WTC11 (cell line): ENCODE measurements at regions not wholly inside any gene's neighbourhood (a gene's known extent, or its start where the extent isn't known, plus 50 kb on each side); places are given as distances from the start of the nearest gene placed in this dataset.

ENCODE experiments used
- ATAC-seq: fragments of 200-7000 bp; cut with Tn5 transposase; 2 replicates; pipeline ENCODE4 v1.10.0; 2021; ENCODE audit warnings: mild to moderate bottlenecking, moderate library complexity
- CTCF ChIA-PET: fragments of 300-600 bp; sonication (Branson Sonifier 250); formaldehyde crosslinking; loops from one replicate; lab custom pipeline; 2021; ENCODE audit warnings: antibody characterized with exemption; lab: Charles Lee
- POLR2A ChIA-PET: fragments of 350-600 bp; sonication (Branson Sonifier 250); formaldehyde crosslinking; loops from one replicate; lab custom pipeline; 2021; ENCODE audit warnings: antibody characterized with exemption; lab: Charles Lee
- DNase-seq: peaks from one replicate; pipeline ENCODE4 v3.0.0; 2021; ENCODE audit warnings: low spot score
- H3K27ac Mint-ChIP-seq: 2 replicates; pipeline ENCODE4 v1.8.0; 2021; ENCODE audit warnings: mixed read lengths
- H3K27me3 Mint-ChIP-seq: 2 replicates; pipeline ENCODE4 v1.8.0; 2021; ENCODE audit warnings: low read depth, mild to moderate bottlenecking, moderate library complexity, mixed read lengths
- H3K36me3 Mint-ChIP-seq: 2 replicates; pipeline ENCODE4 v1.8.0; 2021; ENCODE audit warnings: mixed read lengths
- H3K4me1 Mint-ChIP-seq: 2 replicates; pipeline ENCODE4 v1.8.0; 2022; ENCODE audit warnings: mixed read lengths
- H3K4me3 Mint-ChIP-seq: 2 replicates; pipeline ENCODE4 v1.8.0; 2021; ENCODE audit warnings: mild to moderate bottlenecking, moderate library complexity, mixed read lengths
- H3K9me3 Mint-ChIP-seq: 2 replicates; pipeline ENCODE4 v1.8.0; 2021; ENCODE audit warnings: mixed read lengths
- CREB1 ChIP-seq: sonication (generic); formaldehyde crosslinking; IDR thresholded peaks from 2 replicates; pipeline ENCODE4 v1.8.0; 2023; ENCODE audit warnings: mild to moderate bottlenecking, missing genetic modification reagents
- GRHL2 ChIP-seq: fragments of 250-450 bp; sonication (Bioruptor Pico); IDR thresholded peaks from 2 replicates; pipeline ENCODE4 v1.8.0; 2022; ENCODE audit warnings: mild to moderate bottlenecking, moderate library complexity; ENCODE audit not compliant: insufficient replicate concordance, severe bottlenecking
- NFE2L1 ChIP-seq: sonication (generic); formaldehyde crosslinking; IDR thresholded peaks from 2 replicates; pipeline ENCODE4 v1.8.1; 2023; ENCODE audit warnings: missing genetic modification reagents
- NFYB ChIP-seq: sonication (generic); formaldehyde crosslinking; conservative IDR thresholded peaks from 2 replicates; pipeline ENCODE4 v1.8.0; 2022; ENCODE audit warnings: low read depth, missing genetic modification reagents
- NR3C1 ChIP-seq: sonication (generic); formaldehyde crosslinking; conservative IDR thresholded peaks from 2 replicates; pipeline ENCODE4 v1.8.1; 2023; ENCODE audit warnings: low read depth, mild to moderate bottlenecking, missing genetic modification reagents
- OVOL2 ChIP-seq: fragments of 250-450 bp; sonication (Bioruptor Pico); IDR thresholded peaks from 2 replicates; pipeline ENCODE4 v1.9.0; 2021; ENCODE audit warnings: mild to moderate bottlenecking, borderline replicate concordance
- PRRX2 ChIP-seq: fragments of 250-450 bp; sonication (Bioruptor Pico); IDR thresholded peaks from 2 replicates; pipeline ENCODE4 v1.8.0; 2021; ENCODE audit warnings: mild to moderate bottlenecking
- SOX15 ChIP-seq: fragments of 250-450 bp; sonication (Bioruptor Pico); IDR thresholded peaks from 2 replicates; pipeline ENCODE4 v1.9.0; 2021; ENCODE audit warnings: mild to moderate bottlenecking
- TEAD1 ChIP-seq: sonication (generic); formaldehyde crosslinking; IDR thresholded peaks from 2 replicates; pipeline ENCODE4 v1.8.0; 2022; ENCODE audit warnings: mild to moderate bottlenecking, missing genetic modification reagents
- TP53 ChIP-seq: sonication (generic); formaldehyde crosslinking; IDR thresholded peaks from 2 replicates; pipeline ENCODE4 v1.8.1; 2023; ENCODE audit warnings: mild to moderate bottlenecking, missing genetic modification reagents
- ZBTB21 ChIP-seq: sonication (generic); formaldehyde crosslinking; IDR thresholded peaks from 2 replicates; pipeline ENCODE4 v1.8.1; 2023; ENCODE audit warnings: mild to moderate bottlenecking, missing genetic modification reagents, borderline replicate concordance
- ZNF138 ChIP-seq: sonication (generic); formaldehyde crosslinking; conservative IDR thresholded peaks from 2 replicates; pipeline ENCODE4 v1.8.1; 2022; ENCODE audit warnings: mild to moderate bottlenecking, moderate library complexity, missing genetic modification reagents
- ZNF232 ChIP-seq: sonication (generic); formaldehyde crosslinking; IDR thresholded peaks from 2 replicates; pipeline ENCODE4 v1.8.0; 2022; ENCODE audit warnings: mild to moderate bottlenecking, missing genetic modification reagents
- ZNF671 ChIP-seq: fragments of 250-450 bp; sonication (Bioruptor Pico); IDR thresholded peaks from 2 replicates; pipeline ENCODE4 v1.8.0; 2021; ENCODE audit warnings: mild to moderate bottlenecking
- TF ChIP-seq, protein P1 (sequence below): fragments of 250-450 bp; sonication (Bioruptor Pico); IDR thresholded peaks from 2 replicates; pipeline ENCODE4 v1.9.0; 2021; ENCODE audit warnings: moderate library complexity, mild to moderate bottlenecking, inconsistent platforms, borderline replicate concordance
- TF ChIP-seq, protein P2 (sequence below): sonication (generic); formaldehyde crosslinking; IDR thresholded peaks from 2 replicates; pipeline ENCODE4 v1.8.1; 2023; ENCODE audit warnings: mild to moderate bottlenecking, missing genetic modification reagents, moderate library complexity
- TF ChIP-seq, protein P3 (sequence below): sonication (generic); formaldehyde crosslinking; IDR thresholded peaks from 2 replicates; pipeline ENCODE4 v1.8.1; 2023; ENCODE audit warnings: mild to moderate bottlenecking, missing genetic modification reagents
- TF ChIP-seq, protein P4 (sequence below): sonication (generic); formaldehyde crosslinking; conservative IDR thresholded peaks from 2 replicates; pipeline ENCODE4 v1.8.1; 2023; ENCODE audit warnings: mild to moderate bottlenecking, low read depth, missing genetic modification reagents, moderate library complexity
- TF ChIP-seq, protein P5 (sequence below): fragments of 250-450 bp; sonication (Bioruptor Pico); IDR thresholded peaks from 2 replicates; pipeline ENCODE4 v2.1.2; 2022; ENCODE audit warnings: mild to moderate bottlenecking, moderate library complexity
- TF ChIP-seq, protein P6 (sequence below): sonication (generic); formaldehyde crosslinking; IDR thresholded peaks from 2 replicates; pipeline ENCODE4 v1.8.1; 2022; ENCODE audit warnings: mild to moderate bottlenecking, missing genetic modification reagents, moderate library complexity, borderline replicate concordance
- TF ChIP-seq, protein P7 (sequence below): fragments of 250-450 bp; sonication (Bioruptor Pico); IDR thresholded peaks from 2 replicates; pipeline ENCODE4 v1.9.0; 2021; ENCODE audit warnings: mild to moderate bottlenecking

DNA sequence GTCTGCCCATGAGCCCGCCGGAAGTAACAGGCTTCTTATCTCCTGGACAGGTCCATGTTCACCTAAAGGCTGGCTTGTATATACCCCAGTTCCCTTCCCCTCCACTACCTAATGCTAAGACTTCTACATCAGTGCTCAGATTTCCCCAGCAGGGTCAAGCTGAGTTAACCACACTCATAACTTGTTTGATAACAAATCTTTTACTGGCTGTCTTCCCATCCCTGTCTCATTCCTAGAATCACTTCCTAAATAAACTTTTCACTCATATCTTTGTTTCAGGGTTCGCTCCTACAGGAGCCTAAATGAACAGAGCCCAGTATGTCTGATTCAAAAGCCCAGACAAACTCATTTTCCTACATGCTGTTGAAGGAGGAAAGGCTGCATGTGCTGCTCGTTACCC, 94.0 kb upstream of the SOX11 start:
- peaks cover 2% of the 10 kb centered on the region; the same call in 1 of the 2 replicates for H3K27me3 Mint-ChIP-seq
- DNase-seq (no peak), ATAC-seq (no peak)
- H3K4me1 Mint-ChIP-seq: no peaks in the 10 kb centered on the region
- CTCF ChIA-PET: no interaction called here
- H3K9me3 Mint-ChIP-seq: peaks cover 94% of the 10 kb centered on the region
- POLR2A ChIA-PET: no interaction called here
- H3K36me3 Mint-ChIP-seq: peaks cover 76% of the 10 kb centered on the region
- H3K27ac Mint-ChIP-seq: no peak overlapping the region
- TF ChIP-seq ZNF671 (CRISPR knock-in tag): no peak
- TF ChIP-seq, protein P1, sequence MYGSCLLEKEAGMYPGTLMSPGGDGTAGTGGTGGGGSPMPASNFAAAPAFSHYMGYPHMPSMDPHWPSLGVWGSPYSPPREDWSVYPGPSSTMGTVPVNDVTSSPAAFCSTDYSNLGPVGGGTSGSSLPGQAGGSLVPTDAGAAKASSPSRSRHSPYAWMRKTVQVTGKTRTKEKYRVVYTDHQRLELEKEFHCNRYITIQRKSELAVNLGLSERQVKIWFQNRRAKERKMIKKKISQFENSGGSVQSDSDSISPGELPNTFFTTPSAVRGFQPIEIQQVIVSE (CRISPR knock-in tag): no peak
- TF ChIP-seq, protein P2, sequence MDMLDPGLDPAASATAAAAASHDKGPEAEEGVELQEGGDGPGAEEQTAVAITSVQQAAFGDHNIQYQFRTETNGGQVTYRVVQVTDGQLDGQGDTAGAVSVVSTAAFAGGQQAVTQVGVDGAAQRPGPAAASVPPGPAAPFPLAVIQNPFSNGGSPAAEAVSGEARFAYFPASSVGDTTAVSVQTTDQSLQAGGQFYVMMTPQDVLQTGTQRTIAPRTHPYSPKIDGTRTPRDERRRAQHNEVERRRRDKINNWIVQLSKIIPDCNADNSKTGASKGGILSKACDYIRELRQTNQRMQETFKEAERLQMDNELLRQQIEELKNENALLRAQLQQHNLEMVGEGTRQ: no peak
- TF ChIP-seq, protein P3, sequence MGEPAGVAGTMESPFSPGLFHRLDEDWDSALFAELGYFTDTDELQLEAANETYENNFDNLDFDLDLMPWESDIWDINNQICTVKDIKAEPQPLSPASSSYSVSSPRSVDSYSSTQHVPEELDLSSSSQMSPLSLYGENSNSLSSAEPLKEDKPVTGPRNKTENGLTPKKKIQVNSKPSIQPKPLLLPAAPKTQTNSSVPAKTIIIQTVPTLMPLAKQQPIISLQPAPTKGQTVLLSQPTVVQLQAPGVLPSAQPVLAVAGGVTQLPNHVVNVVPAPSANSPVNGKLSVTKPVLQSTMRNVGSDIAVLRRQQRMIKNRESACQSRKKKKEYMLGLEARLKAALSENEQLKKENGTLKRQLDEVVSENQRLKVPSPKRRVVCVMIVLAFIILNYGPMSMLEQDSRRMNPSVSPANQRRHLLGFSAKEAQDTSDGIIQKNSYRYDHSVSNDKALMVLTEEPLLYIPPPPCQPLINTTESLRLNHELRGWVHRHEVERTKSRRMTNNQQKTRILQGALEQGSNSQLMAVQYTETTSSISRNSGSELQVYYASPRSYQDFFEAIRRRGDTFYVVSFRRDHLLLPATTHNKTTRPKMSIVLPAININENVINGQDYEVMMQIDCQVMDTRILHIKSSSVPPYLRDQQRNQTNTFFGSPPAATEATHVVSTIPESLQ: no peak
- no peak for TF ChIP-seq TP53 (CRISPR knock-in tag)
- no peak for TF ChIP-seq NFYB (CRISPR knock-in tag)
- no peak for TF ChIP-seq ZBTB21 (CRISPR knock-in tag)
- TF ChIP-seq CREB1: no peak
- TF ChIP-seq, protein P4, sequence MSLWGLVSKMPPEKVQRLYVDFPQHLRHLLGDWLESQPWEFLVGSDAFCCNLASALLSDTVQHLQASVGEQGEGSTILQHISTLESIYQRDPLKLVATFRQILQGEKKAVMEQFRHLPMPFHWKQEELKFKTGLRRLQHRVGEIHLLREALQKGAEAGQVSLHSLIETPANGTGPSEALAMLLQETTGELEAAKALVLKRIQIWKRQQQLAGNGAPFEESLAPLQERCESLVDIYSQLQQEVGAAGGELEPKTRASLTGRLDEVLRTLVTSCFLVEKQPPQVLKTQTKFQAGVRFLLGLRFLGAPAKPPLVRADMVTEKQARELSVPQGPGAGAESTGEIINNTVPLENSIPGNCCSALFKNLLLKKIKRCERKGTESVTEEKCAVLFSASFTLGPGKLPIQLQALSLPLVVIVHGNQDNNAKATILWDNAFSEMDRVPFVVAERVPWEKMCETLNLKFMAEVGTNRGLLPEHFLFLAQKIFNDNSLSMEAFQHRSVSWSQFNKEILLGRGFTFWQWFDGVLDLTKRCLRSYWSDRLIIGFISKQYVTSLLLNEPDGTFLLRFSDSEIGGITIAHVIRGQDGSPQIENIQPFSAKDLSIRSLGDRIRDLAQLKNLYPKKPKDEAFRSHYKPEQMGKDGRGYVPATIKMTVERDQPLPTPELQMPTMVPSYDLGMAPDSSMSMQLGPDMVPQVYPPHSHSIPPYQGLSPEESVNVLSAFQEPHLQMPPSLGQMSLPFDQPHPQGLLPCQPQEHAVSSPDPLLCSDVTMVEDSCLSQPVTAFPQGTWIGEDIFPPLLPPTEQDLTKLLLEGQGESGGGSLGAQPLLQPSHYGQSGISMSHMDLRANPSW (CRISPR knock-in tag): no peak
- no peak for TF ChIP-seq OVOL2 (CRISPR knock-in tag)
- TF ChIP-seq SOX15 (CRISPR knock-in tag): no peak
- TF ChIP-seq GRHL2 (CRISPR knock-in tag): no peak
- TF ChIP-seq NR3C1 (CRISPR knock-in tag): no peak
- H3K4me3 Mint-ChIP-seq: no peak overlapping the region

DNA sequence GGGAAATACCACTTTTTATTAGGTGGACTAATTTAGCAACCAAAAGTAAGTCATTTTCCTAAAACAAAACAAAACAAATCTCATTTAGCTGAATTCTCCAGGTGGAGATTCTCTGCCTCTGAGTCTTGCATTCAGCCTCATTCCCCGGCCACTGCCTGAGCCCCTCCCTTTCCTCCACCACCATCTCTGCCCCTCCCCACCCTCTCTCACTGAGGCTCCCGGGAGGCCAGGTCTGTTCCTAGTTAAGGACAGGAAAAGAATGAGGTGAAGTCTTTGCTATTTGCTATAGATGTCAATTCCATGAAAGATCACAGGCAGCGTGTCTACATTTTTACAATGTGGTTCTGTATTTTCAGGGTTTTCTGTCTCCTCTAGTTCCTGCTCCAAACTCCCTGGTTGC, 83.0 kb upstream of the SOX11 start:
- POLR2A ChIA-PET: no interaction called here
- H3K27me3 Mint-ChIP-seq: peaks cover 11% of the 10 kb centered on the region
- H3K36me3 Mint-ChIP-seq: peaks cover 64% of the 10 kb centered on the region
- H3K4me1 Mint-ChIP-seq: no peaks in the 10 kb centered on the region
- no peak overlapping the region for H3K4me3 Mint-ChIP-seq
- ATAC-seq (no peak), DNase-seq (no peak)
- CTCF ChIA-PET: no interaction called here
- H3K9me3 Mint-ChIP-seq: peaks cover 85% of the 10 kb centered on the region
- no peak overlapping the region for H3K27ac Mint-ChIP-seq
- TF ChIP-seq ZBTB21 (CRISPR knock-in tag) (no peak), ZNF232 (no peak), TEAD1 (CRISPR knock-in tag) (no peak), PRRX2 (CRISPR knock-in tag) (no peak), TP53 (CRISPR knock-in tag) (no peak), NFE2L1 (CRISPR knock-in tag) (no peak), ZNF138 (CRISPR knock-in tag) (no peak)
- TF ChIP-seq, protein P5, sequence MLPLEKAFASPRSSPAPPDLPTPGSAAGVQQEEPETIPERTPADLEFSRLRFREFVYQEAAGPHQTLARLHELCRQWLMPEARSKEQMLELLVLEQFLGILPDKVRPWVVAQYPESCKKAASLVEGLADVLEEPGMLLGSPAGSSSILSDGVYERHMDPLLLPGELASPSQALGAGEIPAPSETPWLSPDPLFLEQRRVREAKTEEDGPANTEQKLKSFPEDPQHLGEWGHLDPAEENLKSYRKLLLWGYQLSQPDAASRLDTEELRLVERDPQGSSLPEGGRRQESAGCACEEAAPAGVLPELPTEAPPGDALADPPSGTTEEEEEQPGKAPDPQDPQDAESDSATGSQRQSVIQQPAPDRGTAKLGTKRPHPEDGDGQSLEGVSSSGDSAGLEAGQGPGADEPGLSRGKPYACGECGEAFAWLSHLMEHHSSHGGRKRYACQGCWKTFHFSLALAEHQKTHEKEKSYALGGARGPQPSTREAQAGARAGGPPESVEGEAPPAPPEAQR (CRISPR knock-in tag): no peak
- TF ChIP-seq, protein P6, sequence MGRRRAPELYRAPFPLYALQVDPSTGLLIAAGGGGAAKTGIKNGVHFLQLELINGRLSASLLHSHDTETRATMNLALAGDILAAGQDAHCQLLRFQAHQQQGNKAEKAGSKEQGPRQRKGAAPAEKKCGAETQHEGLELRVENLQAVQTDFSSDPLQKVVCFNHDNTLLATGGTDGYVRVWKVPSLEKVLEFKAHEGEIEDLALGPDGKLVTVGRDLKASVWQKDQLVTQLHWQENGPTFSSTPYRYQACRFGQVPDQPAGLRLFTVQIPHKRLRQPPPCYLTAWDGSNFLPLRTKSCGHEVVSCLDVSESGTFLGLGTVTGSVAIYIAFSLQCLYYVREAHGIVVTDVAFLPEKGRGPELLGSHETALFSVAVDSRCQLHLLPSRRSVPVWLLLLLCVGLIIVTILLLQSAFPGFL (CRISPR knock-in tag): no peak
- TF ChIP-seq, protein P7, sequence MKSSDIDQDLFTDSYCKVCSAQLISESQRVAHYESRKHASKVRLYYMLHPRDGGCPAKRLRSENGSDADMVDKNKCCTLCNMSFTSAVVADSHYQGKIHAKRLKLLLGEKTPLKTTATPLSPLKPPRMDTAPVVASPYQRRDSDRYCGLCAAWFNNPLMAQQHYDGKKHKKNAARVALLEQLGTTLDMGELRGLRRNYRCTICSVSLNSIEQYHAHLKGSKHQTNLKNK (CRISPR knock-in tag): no peak
- TF ChIP-seq, protein P2: no peak
